ENCODE measurements at regions not wholly inside any gene's neighbourhood (a gene's known extent, or its start where the extent isn't known, plus 50 kb on each side); places are given as distances from the start of the nearest gene placed in this dataset.

DNA sequence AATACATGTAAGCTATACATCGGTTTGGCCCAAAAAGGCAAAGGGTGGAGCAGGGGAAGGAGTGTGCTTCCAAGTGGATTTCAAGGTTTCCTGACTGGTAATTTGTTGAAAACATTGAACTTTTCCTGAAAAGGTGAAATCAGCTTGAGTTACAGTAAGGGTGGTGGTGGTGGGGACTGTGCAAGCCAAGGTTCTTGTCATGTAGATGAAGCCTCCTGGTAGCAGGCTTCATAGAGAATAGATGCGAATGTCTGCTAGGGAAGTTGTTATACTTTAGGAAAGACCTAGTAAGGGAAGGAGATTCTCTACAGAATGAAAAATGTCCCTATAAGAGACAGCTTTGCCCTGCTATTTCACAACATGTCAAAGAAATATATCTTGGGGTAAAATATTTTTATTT, 528.2 kb upstream of the CBLB start:
- no peak for TF ChIP-seq POLR2A (IDR thresholded peaks at IDR 0.05)
- TF ChIP-seq, protein P1, sequence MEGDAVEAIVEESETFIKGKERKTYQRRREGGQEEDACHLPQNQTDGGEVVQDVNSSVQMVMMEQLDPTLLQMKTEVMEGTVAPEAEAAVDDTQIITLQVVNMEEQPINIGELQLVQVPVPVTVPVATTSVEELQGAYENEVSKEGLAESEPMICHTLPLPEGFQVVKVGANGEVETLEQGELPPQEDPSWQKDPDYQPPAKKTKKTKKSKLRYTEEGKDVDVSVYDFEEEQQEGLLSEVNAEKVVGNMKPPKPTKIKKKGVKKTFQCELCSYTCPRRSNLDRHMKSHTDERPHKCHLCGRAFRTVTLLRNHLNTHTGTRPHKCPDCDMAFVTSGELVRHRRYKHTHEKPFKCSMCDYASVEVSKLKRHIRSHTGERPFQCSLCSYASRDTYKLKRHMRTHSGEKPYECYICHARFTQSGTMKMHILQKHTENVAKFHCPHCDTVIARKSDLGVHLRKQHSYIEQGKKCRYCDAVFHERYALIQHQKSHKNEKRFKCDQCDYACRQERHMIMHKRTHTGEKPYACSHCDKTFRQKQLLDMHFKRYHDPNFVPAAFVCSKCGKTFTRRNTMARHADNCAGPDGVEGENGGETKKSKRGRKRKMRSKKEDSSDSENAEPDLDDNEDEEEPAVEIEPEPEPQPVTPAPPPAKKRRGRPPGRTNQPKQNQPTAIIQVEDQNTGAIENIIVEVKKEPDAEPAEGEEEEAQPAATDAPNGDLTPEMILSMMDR (IDR thresholded peaks at IDR 0.05), result no peak

All from upper lobe of left lung (tissue), 4 donors.